Tibial nerve (tissue), 3 donors: ENCODE measurements at regions not wholly inside any gene's neighbourhood (a gene's known extent, or its start where the extent isn't known, plus 50 kb on each side); places are given as distances from the start of the nearest gene placed in this dataset.

Source experiments
- CTCF ChIP-seq, 5 experiments: fragments of 200-600 bp in 3 of 5; fragments of 450-650 bp in 2 of 5; sonication (generic) in 3 of 5; IDR thresholded peaks; one replicate each; pipeline ENCODE4 v1.5.1; 2016 to 2019; ENCODE audit warnings: antibody characterized with exemption in 5 of 5, mild to moderate bottlenecking in 3 of 5, moderate library complexity in 2 of 5
- POLR2A ChIP-seq, 2 donors: fragments of 450-650 bp; IDR thresholded peaks; one replicate each; pipeline ENCODE4 v1.6.1; 2017; ENCODE audit warnings: antibody characterized with exemption in 2 of 2, mild to moderate bottlenecking in 2 of 2, moderate library complexity in 2 of 2

DNA sequence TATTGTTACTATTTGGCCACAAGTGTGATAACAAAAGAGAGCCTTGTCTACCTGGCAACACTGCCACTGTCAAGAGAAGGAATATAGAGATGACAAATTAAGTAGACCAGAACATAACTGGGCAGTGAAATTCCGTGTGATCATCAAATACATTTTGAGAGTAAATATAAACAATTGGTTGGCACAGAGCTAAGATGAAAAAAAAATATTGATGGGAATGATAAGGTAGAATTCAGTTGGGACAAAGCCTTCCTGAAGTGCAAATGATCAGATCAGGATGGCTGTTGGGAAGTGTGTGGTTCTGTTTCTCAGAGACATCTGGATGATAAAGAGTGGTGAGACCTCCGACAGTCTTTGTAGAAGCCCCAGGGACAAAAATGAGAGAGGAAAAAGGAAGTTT, 205.5 kb upstream of the CAMK1G start:
- TF ChIP-seq CTCF (IDR thresholded peaks at IDR 0.05) (no peak), POLR2A (IDR thresholded peaks at IDR 0.05) (no peak)
